Pancreas (tissue), 10 donors: ENCODE measurements at regions not wholly inside any gene's neighbourhood (a gene's known extent, or its start where the extent isn't known, plus 50 kb on each side); places are given as distances from the start of the nearest gene placed in this dataset.

ENCODE experiments used
- ATAC-seq, 4 donors: fragments of 200-7000 bp; cut with Tn5 transposase; one replicate each; pipeline versions ENCODE4 v1.8.0 to v1.9.1; 2020; ENCODE audit warnings: mild to moderate bottlenecking in 4 of 4, moderate library complexity in 4 of 4
- DNase-seq, 6 donors: peaks; one replicate each; pipeline ENCODE4 v3.0.0-alpha.2; 2020
- FAIRE-seq: peaks from 2 replicates; lab custom pipeline; 2012; peaks lifted over from hg19 to GRCh38; lab: Jason Lieb, UNC
- H3K27ac ChIP-seq, 4 donors: fragments of 200-600 bp; sonication (generic); 1 replicate in 3 of 4; 2 replicates in 1 of 4; pipeline versions ENCODE4 v1.5.0 to v1.8.0; 2020
- H3K27me3 ChIP-seq, 4 donors: fragments of 200-600 bp; one replicate each; pipeline ENCODE4 v1.8.0; 2021
- H3K36me3 ChIP-seq, 3 donors: fragments of 200-600 bp; sonication (generic) in 1 of 3; one replicate each; pipeline versions ENCODE4 v1.5.0 to v1.8.0; 2020 to 2021
- H3K4me1 ChIP-seq, 3 donors: fragments of 200-600 bp; one replicate each; pipeline ENCODE4 v1.8.0; 2021
- H3K4me3 ChIP-seq, 4 donors: fragments of 200-600 bp; sonication (generic) in 2 of 4; one replicate each; pipeline versions ENCODE4 v1.5.0 to v1.8.0; 2020 to 2021
- H3K9me3 ChIP-seq, 4 donors: fragments of 200-600 bp; one replicate each; pipeline ENCODE4 v1.8.0; 2021
- CTCF ChIP-seq, 4 donors: fragments of 200-600 bp; sonication (generic) in 3 of 4; IDR thresholded peaks; one replicate each; pipeline versions ENCODE4 v1.5.0 to v1.8.0; 2021; ENCODE audit warnings: antibody characterized with exemption in 4 of 4
- WGBS, 2 donors: extraction: QIAGEN DNeasy Blood & Tissue Kit; methylation state at CpG; one replicate each; pipeline ENCODE4 v1.1.7; 2013; 5-methylcytosine and 5-hydroxymethylcytosine counted together
- intact Hi-C, 3 donors: fragments of 100-400 bp; cut with DNase I; formaldehyde crosslinking; loops; one replicate each; pipeline versions ENCODE4 v1.11.1 to v1.14.2; 2022
- donor health status: healthy with polysubstance abuse.
- donor health status: DM: no; HTN: no; CAD: no; lungs with moderate emphysema.
- donor health status: DM: no; HTN: no; CAD: no.
- donor health status: control.
- donor health status: control.
- donor health status: Bipolar disorder and iron deficiency.
- donor health status: DM: yes; HTN: yes; CAD: no.
- donor health status: DM: no; HTN: no; CAD: no.
- donor health status: DM: no; HTN: no; CAD: no.
- donor health status: DM: yes; HTN: yes; CAD: no.

- FAIRE-seq (no peak), ATAC-seq (no peak), DNase-seq (no peak)
- Histone ChIP-seq H3K4me1 (no peaks in the 10 kb centered on the region), H3K4me3 (no peak overlapping the region), H3K27ac (no peak overlapping the region), H3K27me3 (no peaks in the 10 kb centered on the region), H3K36me3 (no peaks in the 10 kb centered on the region), H3K9me3 (no peaks in the 10 kb centered on the region)
- 65 to 73% methylated on average over 3 of the region's 3 CpGs for WGBS, 2 donors
- TF ChIP-seq CTCF (IDR thresholded peaks at IDR 0.05): no peak
- intact Hi-C loops: no loop called here
Measured at GRCh38 chr20:52420805-52421204, 229.2 kb upstream of the ZFP64 start.

GRCh38 chr20:52419205-52419604, 227.6 kb upstream of the ZFP64 start:
- no peaks in the 10 kb centered on the region for H3K36me3 ChIP-seq
- no peak for TF ChIP-seq CTCF (IDR thresholded peaks at IDR 0.05)
- WGBS, 2 donors: 51 to 64% methylated on average over 2 of the region's 2 CpGs
- intact Hi-C loops: no loop called here
- DNase-seq (no peak), ATAC-seq (no peak), FAIRE-seq (no peak)
- H3K27me3 ChIP-seq: no peaks in the 10 kb centered on the region
- H3K9me3 ChIP-seq: no peaks in the 10 kb centered on the region
- no peak overlapping the region for H3K4me3 ChIP-seq
- no peak overlapping the region for H3K27ac ChIP-seq
- no peaks in the 10 kb centered on the region for H3K4me1 ChIP-seq

GRCh38 chr20:52416953-52417352, 225.4 kb upstream of the ZFP64 start:
- FAIRE-seq: no peak

GRCh38 chr20:52411611-52412010, 220.0 kb upstream of the ZFP64 start:
- DNase-seq (no peak), FAIRE-seq (no peak), ATAC-seq (no peak)
- no peak for TF ChIP-seq CTCF (IDR thresholded peaks at IDR 0.05)
- WGBS, 2 donors: 63 to 89% methylated on average over 1 of the region's 1 CpG
- Histone ChIP-seq H3K4me3 (no peak overlapping the region), H3K4me1 (no peaks in the 10 kb centered on the region), H3K27me3 (no peaks in the 10 kb centered on the region), H3K27ac (no peak overlapping the region), H3K36me3 (no peaks in the 10 kb centered on the region), H3K9me3 (no peaks in the 10 kb centered on the region)
- intact Hi-C loops: no loop called here

More at GRCh38 chr20:52416953-52417352, 225.4 kb upstream of the ZFP64 start:
- TF ChIP-seq CTCF (IDR thresholded peaks at IDR 0.05): no peak
- Histone ChIP-seq H3K36me3 (no peaks in the 10 kb centered on the region), H3K27ac (no peak overlapping the region), H3K4me1 (no peaks in the 10 kb centered on the region), H3K4me3 (no peak overlapping the region), H3K9me3 (no peaks in the 10 kb centered on the region), H3K27me3 (no peaks in the 10 kb centered on the region)
- intact Hi-C loops: no loop called here
- WGBS, 2 donors: 46 to 69% methylated on average over 2 of the region's 2 CpGs
- no peak for ATAC-seq
- no peak for DNase-seq

GRCh38 chr20:52410731-52411234, 219.2 kb upstream of the ZFP64 start:
- FAIRE-seq (no peak), DNase-seq (no peak), ATAC-seq (no peak)
- H3K36me3 ChIP-seq: no peaks in the 10 kb centered on the region
- H3K27ac ChIP-seq: no peak overlapping the region
- intact Hi-C loops: no loop called here
- H3K27me3 ChIP-seq: no peaks in the 10 kb centered on the region
- no peak overlapping the region for H3K4me3 ChIP-seq
- TF ChIP-seq CTCF (IDR thresholded peaks at IDR 0.05): no peak
- H3K9me3 ChIP-seq: no peaks in the 10 kb centered on the region
- WGBS, 2 donors: 51 to 63% methylated on average over 11 of the region's 11 CpGs
- no peaks in the 10 kb centered on the region for H3K4me1 ChIP-seq
